Stimulated activated naive CD4-positive, alpha-beta T cell treated with Interleukin-2 at 50 U/mL for 16 hours (primary cell): ENCODE measurements at regions not wholly inside any gene's neighbourhood (a gene's known extent, or its start where the extent isn't known, plus 50 kb on each side); places are given as distances from the start of the nearest gene placed in this dataset.

Source experiments
- DNase-seq: peaks from one replicate; lab custom pipeline; 2025; lab: John Stamatoyannopoulos, UW

- no peak for DNase-seq
These were observed 90.5 kb upstream of the PDE10A start for GRCh38 chr6:165753506-165753905.

DNA sequence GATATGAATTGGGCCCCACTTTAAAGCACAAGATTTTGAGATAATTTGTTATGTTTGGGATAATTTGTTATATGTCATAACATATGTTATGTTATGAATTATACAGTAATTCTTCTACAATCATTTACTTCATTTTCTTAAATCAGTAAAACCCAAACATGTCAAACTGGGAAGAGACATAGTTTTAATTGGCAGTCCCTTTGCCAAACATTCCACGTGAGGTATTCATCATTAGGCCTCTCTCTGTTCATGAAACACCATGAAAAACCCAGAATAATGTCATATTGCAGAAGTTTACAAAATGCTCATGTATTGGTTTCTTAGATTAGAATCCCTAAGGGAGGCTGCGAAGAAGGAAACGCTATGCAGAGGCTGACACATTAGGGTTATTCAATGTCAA, 89.4 kb upstream of the PDE10A start:
- DNase-seq, result no peak

DNA sequence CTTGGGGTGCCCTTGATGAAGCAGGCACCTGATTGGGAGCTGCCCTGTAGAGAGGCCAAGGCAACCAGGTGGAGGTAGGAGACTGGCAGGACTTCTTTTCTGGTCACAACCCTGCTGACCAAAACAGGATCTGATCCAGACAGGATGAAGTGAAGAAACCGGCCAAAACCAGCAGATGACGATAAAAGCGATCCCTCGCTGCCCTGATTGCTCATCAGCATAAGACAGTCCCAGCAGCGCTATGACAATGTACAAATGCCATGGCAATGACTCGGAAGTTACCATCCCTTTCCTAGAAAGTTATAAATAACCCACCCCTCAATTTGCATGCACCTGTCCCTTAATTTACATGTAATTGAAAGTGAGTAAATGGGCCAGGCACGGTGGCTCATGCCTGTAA, 88.4 kb upstream of the PDE10A start:
- no peak for DNase-seq

DNA sequence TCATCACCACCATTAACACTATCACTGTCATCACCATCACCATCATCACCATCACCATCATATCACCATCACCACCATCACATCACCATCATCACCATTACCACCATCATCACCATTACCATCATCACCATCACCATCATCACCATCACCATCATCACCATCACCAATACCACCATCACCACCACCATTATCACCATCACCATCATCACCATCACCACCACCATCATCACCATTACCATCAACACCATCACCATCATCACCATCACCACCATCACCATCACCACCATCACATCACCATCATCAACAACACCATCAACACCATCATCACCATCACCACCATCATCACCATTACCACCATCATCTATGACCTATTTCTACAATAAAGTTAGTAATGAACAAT, 86.1 kb upstream of the PDE10A start:
- DNase-seq, result no peak

DNA sequence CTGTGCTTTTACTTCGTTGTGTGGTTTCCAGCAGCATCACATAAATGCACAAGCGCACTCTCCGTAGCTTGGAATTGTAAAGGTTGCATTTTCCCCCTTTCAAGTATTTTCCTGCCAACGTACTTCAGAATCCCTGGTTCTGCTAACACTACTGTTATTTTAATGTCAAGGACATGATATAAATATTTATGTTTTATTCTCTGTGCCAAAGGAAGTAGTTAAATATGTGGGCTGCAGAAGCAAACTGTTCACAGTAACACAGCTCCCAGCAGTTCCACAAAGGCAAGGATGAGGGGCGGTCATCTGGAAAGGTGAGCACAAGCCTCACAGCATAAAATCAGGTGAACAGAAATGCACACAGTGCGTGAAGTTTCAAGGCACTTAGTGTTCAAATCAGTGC, 85.3 kb upstream of the PDE10A start:
- DNase-seq, result no peak

GRCh38 chr6:165747963-165748362, 84.9 kb upstream of the PDE10A start:
- DNase-seq, result no peak

DNA sequence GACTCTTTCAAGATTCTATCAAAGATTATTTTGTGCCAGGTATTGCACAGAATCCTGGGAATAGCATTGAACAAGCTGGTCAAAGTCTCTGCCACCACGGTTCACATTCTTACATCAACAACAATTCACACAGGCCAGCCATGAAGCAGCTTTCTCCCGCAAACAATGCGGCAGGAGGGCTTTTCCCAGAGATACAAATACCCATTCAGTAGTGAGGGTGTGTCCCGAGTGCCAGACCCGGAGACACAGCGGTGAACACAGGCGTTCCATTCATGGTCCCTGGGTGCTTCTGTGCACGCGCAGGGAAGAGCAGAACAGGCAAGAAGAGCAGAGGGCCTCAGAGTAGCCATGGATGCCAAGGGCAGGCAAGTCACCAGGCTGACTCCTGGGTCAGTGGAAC, 83.3 kb upstream of the PDE10A start:
- DNase-seq, result no peak

- DNase-seq, result no peak
These were observed 82.5 kb upstream of the PDE10A start for GRCh38 chr6:165745492-165745891.

DNA sequence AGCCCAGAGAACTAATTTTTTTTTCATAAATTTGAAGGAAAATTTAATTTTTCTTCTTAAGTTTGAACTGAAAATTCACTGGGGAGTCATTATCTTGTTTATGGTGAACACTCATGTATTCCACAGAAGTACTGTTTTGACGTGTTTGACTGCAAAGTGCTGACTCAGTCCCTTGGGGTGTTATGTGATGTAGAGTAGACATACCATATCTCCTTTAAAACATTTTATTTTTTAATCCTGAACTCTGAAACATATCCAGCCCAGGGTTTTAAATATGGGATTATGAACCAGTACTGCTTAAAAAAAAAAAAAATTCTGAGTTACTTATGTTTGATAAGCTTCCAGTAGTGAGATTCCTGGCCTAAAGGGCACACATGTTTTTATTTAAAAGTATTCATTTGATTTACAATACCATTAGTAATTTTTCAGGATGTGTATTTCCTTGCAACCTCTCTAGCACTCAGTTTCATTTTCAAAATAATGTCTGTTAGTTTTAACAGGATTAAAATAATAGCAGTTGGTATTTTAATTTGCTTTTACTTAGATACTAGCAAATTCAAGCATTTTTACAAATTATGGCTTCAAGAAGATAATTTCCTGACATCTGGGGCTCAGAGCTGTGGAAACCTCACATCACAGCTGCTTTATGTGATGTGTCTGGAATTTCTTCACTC, 81.7 kb upstream of the PDE10A start:
- no peak for DNase-seq

GRCh38 chr6:165743366-165743898, 80.4 kb upstream of the PDE10A start:
- DNase-seq, result no peak

GRCh38 chr6:165742047-165742446, 79.0 kb upstream of the PDE10A start:
- no peak for DNase-seq

GRCh38 chr6:165737396-165737795, 74.4 kb upstream of the PDE10A start:
- DNase-seq, result no peak

GRCh38 chr6:165735065-165735464, 72.0 kb upstream of the PDE10A start:
- no peak for DNase-seq

DNA sequence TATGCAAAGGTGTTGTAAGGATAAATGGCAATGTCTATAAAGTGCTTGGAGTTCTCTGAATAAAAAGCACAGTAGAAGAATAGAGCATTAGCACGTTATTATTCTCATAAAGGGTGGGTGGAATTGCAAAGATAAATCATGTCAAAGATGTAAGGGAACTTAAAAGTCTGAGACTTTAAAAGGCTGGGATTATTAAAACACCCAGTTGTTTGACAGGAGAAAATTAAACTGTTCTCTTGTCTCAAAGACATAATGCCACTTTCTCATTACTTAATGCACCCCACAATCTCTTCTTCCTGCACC, 70.4 kb upstream of the PDE10A start:
- DNase-seq, result no peak

DNA sequence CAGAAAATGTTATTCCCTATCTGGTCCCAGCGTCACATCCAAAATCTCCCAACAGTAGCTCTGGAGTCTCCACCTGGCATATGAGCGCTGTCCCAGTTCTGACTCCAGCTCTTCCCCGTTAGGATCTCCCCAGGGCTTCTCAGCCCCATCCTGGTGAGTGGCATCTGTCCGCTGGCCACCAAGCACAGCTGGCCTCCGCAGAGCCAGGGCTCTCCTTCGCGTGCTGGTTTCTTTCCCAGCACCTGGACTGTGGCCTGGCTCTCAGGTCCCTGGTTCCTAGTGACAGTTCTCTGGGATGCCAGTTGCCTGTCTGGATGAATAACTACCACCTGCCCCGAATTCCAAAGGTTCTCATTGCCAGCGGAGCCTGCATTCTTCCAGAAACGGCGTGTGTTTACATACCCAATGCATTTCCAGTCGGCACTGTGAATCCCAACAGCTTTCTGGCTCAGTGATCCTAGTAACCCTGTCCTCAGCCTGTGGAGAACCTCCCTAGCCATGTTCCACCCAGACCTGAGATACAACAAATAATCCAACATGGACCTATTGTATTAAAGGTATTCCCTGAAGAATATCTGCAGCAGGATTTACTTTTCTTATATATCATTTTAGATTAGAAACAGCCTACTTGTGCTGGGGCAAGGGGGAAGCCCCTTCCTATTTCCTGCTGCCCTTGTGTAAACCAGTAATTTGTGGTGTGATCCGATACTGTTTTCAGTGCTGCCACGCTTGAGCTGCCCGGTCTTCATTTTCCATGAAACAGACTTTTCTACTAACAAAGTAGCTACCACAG, 69.9 kb upstream of the PDE10A start:
- no peak for DNase-seq

DNA sequence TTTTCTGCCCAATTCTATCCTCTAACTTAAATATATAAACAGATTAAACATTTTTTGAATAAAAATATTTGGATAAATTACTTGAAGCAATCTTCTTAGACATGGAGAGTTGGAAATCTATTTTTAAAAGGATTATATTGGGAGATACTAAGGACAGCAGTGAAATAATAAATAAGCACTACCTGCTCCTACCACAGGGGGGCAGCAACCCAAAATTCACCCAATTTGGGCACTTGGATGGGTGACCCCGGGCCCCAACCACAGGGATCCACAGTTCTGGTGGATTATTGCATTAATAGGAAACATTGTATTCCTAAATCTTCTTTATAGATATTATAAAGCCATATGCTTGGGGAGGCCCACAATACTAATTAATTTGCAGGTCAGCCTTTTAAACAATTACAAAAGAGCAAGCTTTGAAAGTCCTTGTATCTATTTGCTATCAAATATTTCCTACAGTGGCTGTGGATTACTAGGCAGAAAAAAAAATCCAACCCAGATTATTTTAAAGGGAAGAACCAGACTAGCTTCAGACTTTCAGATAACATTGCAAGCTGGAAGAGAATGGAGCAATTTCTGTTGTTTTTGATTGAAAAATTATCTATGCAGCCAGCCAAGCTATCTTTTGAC, 66.4 kb upstream of the PDE10A start:
- no peak for DNase-seq

DNA sequence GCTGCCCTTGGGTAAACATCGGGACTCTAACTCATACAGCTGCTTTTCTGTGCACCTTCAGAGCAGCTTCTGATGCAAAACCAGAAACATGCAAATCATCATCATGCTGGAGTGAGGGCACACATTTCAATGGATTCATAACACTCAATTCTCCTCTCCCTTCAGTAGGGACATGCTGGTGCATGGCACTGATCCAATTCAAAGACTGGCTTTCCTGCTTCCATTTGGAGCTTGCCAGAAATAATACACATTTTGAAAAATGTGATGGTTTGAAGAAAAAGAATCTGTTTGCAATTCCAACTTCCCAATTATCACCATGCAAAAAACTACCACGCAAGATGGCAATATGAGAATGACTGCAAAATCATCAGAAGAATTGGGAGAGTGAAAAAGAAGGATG, 65.2 kb upstream of the PDE10A start:
- no peak for DNase-seq

DNA sequence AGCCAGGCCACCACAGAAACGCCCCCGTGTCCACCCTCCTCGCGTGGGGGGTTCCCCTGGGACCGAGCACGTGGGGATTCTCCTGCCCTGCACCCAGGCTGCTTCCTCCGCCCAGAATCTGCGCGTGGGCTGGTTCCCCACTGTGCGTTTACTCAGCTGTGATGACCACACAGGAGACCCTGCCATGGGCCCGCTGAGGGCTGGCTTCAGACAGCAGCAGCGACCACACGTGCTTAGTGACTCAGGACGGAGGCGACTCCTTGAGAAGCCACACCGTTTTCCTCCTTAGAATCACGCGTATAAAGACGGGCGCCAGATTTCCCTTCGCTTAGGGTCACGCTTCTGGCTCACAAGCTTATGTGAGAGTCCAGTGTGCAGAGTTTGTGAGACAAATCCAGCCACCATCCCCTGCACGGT, 63.9 kb upstream of the PDE10A start:
- DNase-seq, result no peak

DNA sequence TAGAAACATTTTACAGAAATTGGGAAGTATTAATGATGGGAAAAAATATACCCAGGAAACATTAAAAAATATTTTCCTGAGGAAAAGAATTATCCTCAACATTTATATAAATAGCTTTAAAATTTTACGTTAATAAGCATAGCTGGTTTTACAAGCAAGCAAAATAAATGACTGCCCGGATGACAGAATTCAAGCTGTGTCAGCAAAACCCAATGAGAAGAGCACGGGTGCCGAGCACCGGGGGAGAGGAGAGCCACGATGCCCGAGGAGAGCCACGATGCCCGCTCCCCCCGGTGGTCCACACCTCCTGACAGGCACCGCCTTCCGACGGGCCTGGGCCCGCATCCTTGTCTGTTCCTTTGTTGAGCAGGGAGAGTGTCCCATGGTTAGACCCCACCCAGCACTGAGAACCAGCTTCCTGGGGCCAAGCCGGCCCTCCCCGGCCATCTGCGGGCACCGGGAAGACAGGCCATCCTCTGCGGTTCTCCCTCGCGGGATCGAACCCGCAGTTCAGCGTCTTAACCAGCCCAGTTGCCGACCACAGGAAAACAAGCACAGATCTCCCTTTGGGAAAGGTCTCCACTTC, 63.3 kb upstream of the PDE10A start:
- no peak for DNase-seq

- no peak for DNase-seq
These were observed 62.2 kb upstream of the PDE10A start for GRCh38 chr6:165725201-165725600.

- no peak for DNase-seq
These were observed 60.3 kb upstream of the PDE10A start for GRCh38 chr6:165723326-165723725.

DNA sequence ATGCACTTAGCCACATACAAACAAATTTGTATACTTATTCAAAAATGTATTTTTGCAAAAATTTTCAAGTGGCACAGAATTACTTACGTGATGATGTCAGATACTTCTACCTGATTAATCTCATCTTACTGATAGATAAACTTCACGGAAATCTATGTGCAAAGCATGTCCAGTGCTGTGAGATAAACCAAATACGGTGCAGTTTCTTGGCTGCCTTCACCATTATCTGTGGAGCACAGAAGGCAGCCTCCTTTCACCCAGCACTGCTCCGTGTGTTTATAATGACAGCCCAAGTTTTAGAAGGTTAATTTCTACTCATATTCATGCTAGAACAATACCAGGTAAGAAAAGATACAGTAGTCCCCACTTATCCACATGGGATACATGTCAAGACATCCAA, 59.0 kb upstream of the PDE10A start:
- no peak for DNase-seq

- no peak for DNase-seq
These were observed 58.3 kb upstream of the PDE10A start for GRCh38 chr6:165721356-165721755.
